ENCODE measurements at regions not wholly inside any gene's neighbourhood (a gene's known extent, or its start where the extent isn't known, plus 50 kb on each side); places are given as distances from the start of the nearest gene placed in this dataset.

DNA sequence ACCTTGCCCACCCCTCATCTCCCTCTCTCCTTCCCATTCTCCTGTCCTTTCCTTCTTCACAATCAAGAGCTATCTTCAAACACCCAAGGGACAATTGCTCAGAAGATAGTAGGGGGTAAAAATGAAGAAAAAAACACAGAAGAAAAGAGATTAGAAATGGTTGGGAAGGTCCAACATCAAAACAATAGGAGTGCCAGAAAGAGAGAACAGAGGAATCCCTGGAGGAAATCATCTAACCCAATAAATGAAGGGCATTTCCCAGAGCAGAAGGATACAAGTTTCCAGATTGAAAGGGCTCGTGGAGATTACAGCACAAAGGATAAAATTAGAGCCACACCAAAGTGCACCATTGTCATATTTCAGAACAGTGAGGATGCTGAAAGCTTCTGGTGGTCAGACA is 145.6 kb downstream of the OAT start:
- intact Hi-C loops (cut with DNase I), result no loop called here
- no peak for DNase-seq (ENCODE audit: missing footprints)
- ATAC-seq, result no peak

GRCh38 chr10:124271676-124272075 is 147.0 kb downstream of the OAT start:
- intact Hi-C loops (cut with DNase I), result no loop called here
- ATAC-seq (no peak), DNase-seq (ENCODE audit: missing footprints) (no peak)

- DNase-seq (ENCODE audit: missing footprints) (no peak), ATAC-seq (no peak)
- intact Hi-C loops (cut with DNase I), result no loop called here
These were observed 148.0 kb downstream of the OAT start for GRCh38 chr10:124270530-124271327.

GRCh38 chr10:124268976-124269375 is 149.7 kb downstream of the OAT start:
- intact Hi-C loops (cut with DNase I), result loop anchor here (10.0 kb wide), 1 partner anchor 116 kb away; no protein-coding TSS in a partner anchor
- no peak for ATAC-seq
- DNase-seq (ENCODE audit: missing footprints), result peak; percentile 22

GRCh38 chr10:124267911-124268549 is 150.7 kb downstream of the OAT start:
- DNase-seq (ENCODE audit: missing footprints) (no peak), ATAC-seq (no peak)
- intact Hi-C loops (cut with DNase I), result loop anchor here (10.0 kb wide), 1 partner anchor 117 kb away; no protein-coding TSS in a partner anchor

GRCh38 chr10:124267231-124267885 is 151.4 kb downstream of the OAT start:
- ATAC-seq, result peak; percentile 82
- intact Hi-C loops (cut with DNase I), result loop anchor here (10.0 kb wide), 1 partner anchor 117 kb away; no protein-coding TSS in a partner anchor
- peak; percentile 67 for DNase-seq (ENCODE audit: missing footprints)

DNA sequence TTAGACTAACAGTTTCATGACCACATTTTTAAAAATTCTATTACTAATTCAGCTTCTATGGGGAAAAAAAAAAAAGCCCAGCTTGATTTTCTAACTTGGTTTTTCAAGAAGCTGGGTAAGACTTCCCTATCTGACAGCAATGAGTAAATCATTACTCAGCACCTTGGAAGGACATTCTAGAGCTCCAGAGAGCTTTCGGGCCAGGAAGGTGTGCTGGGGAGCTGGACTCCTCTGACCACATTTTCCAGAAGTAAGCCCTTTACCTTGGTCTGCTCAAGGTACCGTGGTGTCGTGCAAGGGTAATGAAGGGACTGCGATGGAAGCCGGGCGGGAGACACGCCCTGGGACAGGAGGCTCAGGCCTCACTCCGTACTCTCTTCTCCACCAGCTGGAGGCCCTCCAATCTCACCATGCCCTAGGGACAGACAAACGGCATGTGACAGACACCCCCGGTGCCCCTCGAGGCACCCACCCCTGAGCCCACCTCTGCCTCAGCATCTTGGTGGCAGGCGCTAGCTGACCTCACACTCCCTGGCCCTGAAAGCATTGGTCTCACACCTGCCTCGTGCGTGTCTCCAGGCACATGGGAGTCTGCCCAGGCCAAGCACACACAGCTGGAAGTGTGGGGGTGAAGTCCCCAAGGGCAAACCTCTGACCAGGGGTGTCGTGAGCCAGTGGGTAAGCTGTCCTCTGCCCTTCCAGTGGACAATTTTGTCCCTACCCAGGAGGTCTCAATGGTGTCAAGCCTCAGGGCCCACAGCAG is 152.1 kb downstream of the OAT start:
- intact Hi-C loops (cut with DNase I), result loop anchor here (10.0 kb wide), 1 partner anchor 118 kb away; no protein-coding TSS in a partner anchor
- ATAC-seq (no peak), DNase-seq (ENCODE audit: missing footprints) (peak; percentile 17)

GRCh38 chr10:124265776-124266467 is 152.8 kb downstream of the OAT start:
- ATAC-seq, result no peak
- intact Hi-C loops (cut with DNase I), result loop anchor here (10.0 kb wide), 1 partner anchor 119 kb away; no protein-coding TSS in a partner anchor
- no peak for DNase-seq (ENCODE audit: missing footprints)

DNA sequence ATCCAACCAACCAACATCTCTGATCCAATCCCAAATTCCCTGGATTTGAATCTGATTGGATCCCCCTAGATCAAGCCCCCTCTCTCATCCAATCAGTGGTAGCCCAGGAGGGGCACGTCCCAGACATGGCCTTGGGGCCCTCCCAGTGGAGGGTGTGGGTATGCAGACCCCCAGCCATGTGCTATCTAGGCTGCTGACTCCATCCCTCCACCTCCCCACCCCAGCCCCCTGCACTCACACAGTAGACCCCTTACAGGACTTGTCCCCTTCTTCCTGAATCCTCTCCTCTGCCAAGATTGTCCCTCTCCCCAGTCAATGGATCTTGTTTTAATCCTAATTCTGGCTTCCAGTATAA is 153.4 kb downstream of the OAT start:
- intact Hi-C loops (cut with DNase I), result loop anchor here (10.0 kb wide), 1 partner anchor 119 kb away; no protein-coding TSS in a partner anchor
- ATAC-seq (no peak), DNase-seq (ENCODE audit: missing footprints) (no peak)

- no peak for DNase-seq (ENCODE audit: missing footprints)
- no peak for ATAC-seq
- intact Hi-C loops (cut with DNase I), result loop anchor here (10.0 kb wide), 1 partner anchor 120 kb away; no protein-coding TSS in a partner anchor
These were observed 153.9 kb downstream of the OAT start for GRCh38 chr10:124264711-124265390.

DNA sequence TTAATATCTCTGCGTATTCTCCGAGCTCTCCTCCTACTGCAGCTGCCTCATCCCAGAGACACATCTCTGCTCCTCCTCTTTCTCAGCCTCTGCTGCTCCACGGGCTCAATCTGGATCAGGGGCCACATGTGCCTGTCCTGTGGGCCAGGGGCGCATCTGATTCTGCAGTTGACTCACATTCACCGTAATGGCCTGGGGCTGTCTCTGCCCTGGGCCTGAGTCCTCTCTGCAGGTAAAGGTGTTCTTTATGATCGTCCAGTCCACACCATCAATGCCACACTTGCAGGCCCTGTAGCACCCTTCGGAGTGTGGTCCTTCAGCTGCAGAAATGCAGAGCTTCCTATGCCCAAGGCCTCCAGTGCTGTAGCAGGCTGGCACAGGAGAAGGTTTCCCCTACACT is 154.5 kb downstream of the OAT start:
- ATAC-seq (no peak), DNase-seq (ENCODE audit: missing footprints) (no peak)
- intact Hi-C loops (cut with DNase I), result loop anchor here (10.0 kb wide), 1 partner anchor 121 kb away; no protein-coding TSS in a partner anchor

- no peak for DNase-seq (ENCODE audit: missing footprints)
- intact Hi-C loops (cut with DNase I), result loop anchor here (10.0 kb wide), 1 partner anchor 121 kb away; no protein-coding TSS in a partner anchor
These were observed 155.0 kb downstream of the OAT start for GRCh38 chr10:124263726-124264125.

DNA sequence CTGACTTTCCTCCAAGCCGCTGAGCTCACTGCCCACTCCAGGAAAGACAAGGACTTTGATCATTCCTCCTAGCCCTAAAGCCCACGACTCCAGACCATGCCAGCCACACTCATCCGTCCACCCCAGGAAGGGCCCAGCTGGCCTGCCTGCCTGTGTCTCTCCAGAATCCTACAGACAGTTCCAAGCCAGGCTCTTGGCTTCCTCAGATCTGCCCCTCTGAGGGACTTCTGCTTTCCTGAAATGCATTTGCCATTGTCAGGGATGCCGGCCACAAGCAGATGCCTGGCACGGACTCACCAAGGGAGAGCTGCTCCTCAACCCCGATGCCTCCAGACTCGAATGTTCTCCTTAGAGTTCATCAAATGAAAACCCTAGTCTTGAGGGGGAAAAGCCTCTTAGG is 155.8 kb downstream of the OAT start:
- DNase-seq (ENCODE audit: missing footprints) (no peak), ATAC-seq (no peak)
- intact Hi-C loops (cut with DNase I), result loop anchor here (1.0 to 10.0 kb wide), 2 partner anchors 122 to 269 kb away; no protein-coding TSS in a partner anchor

More at GRCh38 chr10:124263726-124264125, 155.0 kb downstream of the OAT start:
- no peak for ATAC-seq

DNA sequence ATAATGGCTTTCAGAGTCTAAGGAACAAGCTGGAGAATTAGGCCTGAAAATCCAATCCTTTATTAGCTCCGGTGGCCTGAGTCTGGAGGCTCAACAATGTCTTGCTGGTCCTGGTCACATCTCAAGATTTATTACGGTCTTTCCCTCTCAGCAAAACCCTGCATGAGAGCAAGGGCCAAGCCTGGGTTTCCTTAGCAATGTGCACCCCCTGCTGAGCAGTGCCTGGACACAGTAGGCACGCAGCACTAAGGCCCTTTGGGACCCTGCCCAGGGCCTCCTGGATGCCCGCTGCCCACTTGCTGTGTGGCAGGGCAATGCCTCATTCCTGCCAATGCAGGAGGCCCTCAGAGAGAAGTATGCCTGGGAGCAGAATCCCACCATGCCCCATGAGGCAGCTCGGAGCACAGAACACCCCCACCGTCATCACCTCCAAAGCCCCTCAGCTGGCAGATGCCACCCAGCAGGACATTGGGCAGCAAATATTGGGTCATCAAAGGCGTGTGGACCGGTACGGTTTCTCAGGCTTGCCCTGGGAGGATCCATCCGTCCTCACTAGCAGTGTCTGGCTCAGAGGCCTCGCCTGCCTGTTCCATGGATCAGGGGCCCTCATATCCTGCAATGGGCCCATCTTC is 156.4 kb downstream of the OAT start:
- intact Hi-C loops (cut with DNase I), result loop anchor here (1.0 to 10.0 kb wide), 2 partner anchors 122 to 268 kb away; no protein-coding TSS in a partner anchor
- no peak for ATAC-seq
- DNase-seq (ENCODE audit: missing footprints), result no peak

- intact Hi-C loops (cut with DNase I), result no loop called here
- ATAC-seq (no peak), DNase-seq (ENCODE audit: missing footprints) (no peak)
These were observed 159.4 kb downstream of the OAT start for GRCh38 chr10:124259139-124259825.

GRCh38 chr10:124257781-124258180 is 160.9 kb downstream of the OAT start:
- intact Hi-C loops (cut with DNase I), result no loop called here
- DNase-seq (ENCODE audit: missing footprints), result no peak
- ATAC-seq, result no peak
